ENCODE measurements at regions not wholly inside any gene's neighbourhood (a gene's known extent, or its start where the extent isn't known, plus 50 kb on each side); places are given as distances from the start of the nearest gene placed in this dataset.

GRCh38 chr14:83312511-83312910 is 1778.9 kb upstream of the SEL1L start:
- TF ChIP-seq CTCF (IDR thresholded peaks at IDR 0.05; ENCODE audit: control insufficient read depth, extremely low read depth, insufficient read depth), result no peak

GRCh38 chr14:83314764-83315163 is 1781.1 kb upstream of the SEL1L start:
- no peak for DNase-seq (ENCODE audit: low read depth)
- TF ChIP-seq CTCF (IDR thresholded peaks at IDR 0.05; ENCODE audit: control insufficient read depth, extremely low read depth, insufficient read depth), result no peak
- H3K4me3 ChIP-seq (ENCODE audit: low read depth, low read length), result no peak overlapping the region

More at GRCh38 chr14:83312511-83312910, 1778.9 kb upstream of the SEL1L start:
- no peak overlapping the region for H3K4me3 ChIP-seq (ENCODE audit: low read depth, low read length)
- no peak for DNase-seq (ENCODE audit: low read depth)

GRCh38 chr14:83316356-83316755 is 1782.7 kb upstream of the SEL1L start:
- H3K4me3 ChIP-seq (ENCODE audit: low read depth, low read length), result no peak overlapping the region
- no peak for DNase-seq (ENCODE audit: low read depth)
- TF ChIP-seq CTCF (IDR thresholded peaks at IDR 0.05; ENCODE audit: control insufficient read depth, extremely low read depth, insufficient read depth), result no peak

GRCh38 chr14:83320837-83321236 is 1787.2 kb upstream of the SEL1L start:
- H3K4me3 ChIP-seq (ENCODE audit: low read depth, low read length), result no peak overlapping the region
- no peak for DNase-seq (ENCODE audit: low read depth)
- no peak for TF ChIP-seq CTCF (IDR thresholded peaks at IDR 0.05; ENCODE audit: control insufficient read depth, extremely low read depth, insufficient read depth)

- DNase-seq (ENCODE audit: low read depth), result no peak
- no peak for TF ChIP-seq CTCF (IDR thresholded peaks at IDR 0.05; ENCODE audit: control insufficient read depth, extremely low read depth, insufficient read depth)
- no peak overlapping the region for H3K4me3 ChIP-seq (ENCODE audit: low read depth, low read length)
Observed at GRCh38 chr14:83331513-83331912, 1797.9 kb upstream of the SEL1L start.

- no peak overlapping the region for H3K4me3 ChIP-seq (ENCODE audit: low read depth, low read length)
- TF ChIP-seq CTCF (IDR thresholded peaks at IDR 0.05; ENCODE audit: control insufficient read depth, extremely low read depth, insufficient read depth), result no peak
- no peak for DNase-seq (ENCODE audit: low read depth)
Observed at GRCh38 chr14:83342590-83342989, 1808.9 kb upstream of the SEL1L start.

- no peak for DNase-seq (ENCODE audit: low read depth)
- no peak for TF ChIP-seq CTCF (IDR thresholded peaks at IDR 0.05; ENCODE audit: control insufficient read depth, extremely low read depth, insufficient read depth)
- H3K4me3 ChIP-seq (ENCODE audit: low read depth, low read length), result no peak overlapping the region
Observed at GRCh38 chr14:83347874-83348273, 1814.2 kb upstream of the SEL1L start.

All from LNCaP clone FGC (cell line).